ENCODE measurements at regions not wholly inside any gene's neighbourhood (a gene's known extent, or its start where the extent isn't known, plus 50 kb on each side); places are given as distances from the start of the nearest gene placed in this dataset.
A peak's percentile ranks its signal among the peaks of the same experiment; 100 is the strongest.

- DNase-seq (ENCODE audit: low read depth, low spot score): no peak
Measured at GRCh38 chr2:129058981-129059380, 740.3 kb upstream of the HS6ST1 start.

GRCh38 chr2:129059476-129059875 is 740.8 kb upstream of the HS6ST1 start:
- DNase-seq (ENCODE audit: low read depth, low spot score): peak; percentile 47

- peak; percentile 86 for DNase-seq (ENCODE audit: low read depth, low spot score)
Measured at GRCh38 chr2:129061069-129061768, 742.6 kb upstream of the HS6ST1 start.

- DNase-seq (ENCODE audit: low read depth, low spot score): no peak
Measured at GRCh38 chr2:129061769-129062121, 743.1 kb upstream of the HS6ST1 start.

- DNase-seq (ENCODE audit: low read depth, low spot score): peak; percentile 39
Measured at GRCh38 chr2:129062146-129062912, 743.7 kb upstream of the HS6ST1 start.

- DNase-seq (ENCODE audit: low read depth, low spot score): no peak
Measured at GRCh38 chr2:129067070-129067469, 748.4 kb upstream of the HS6ST1 start.

- no peak for DNase-seq (ENCODE audit: low read depth, low spot score)
Measured at GRCh38 chr2:129067953-129068352, 749.3 kb upstream of the HS6ST1 start.

GRCh38 chr2:129068543-129068942 is 749.9 kb upstream of the HS6ST1 start:
- DNase-seq (ENCODE audit: low read depth, low spot score): no peak

- no peak for DNase-seq (ENCODE audit: low read depth, low spot score)
Measured at GRCh38 chr2:129069875-129070594, 751.4 kb upstream of the HS6ST1 start.

GRCh38 chr2:129070663-129071062 is 752.0 kb upstream of the HS6ST1 start:
- no peak for DNase-seq (ENCODE audit: low read depth, low spot score)

- no peak for DNase-seq (ENCODE audit: low read depth, low spot score)
Measured at GRCh38 chr2:129071531-129071930, 752.9 kb upstream of the HS6ST1 start.

GRCh38 chr2:129074298-129074920 is 755.7 kb upstream of the HS6ST1 start:
- no peak for DNase-seq (ENCODE audit: low read depth, low spot score)

- no peak for DNase-seq (ENCODE audit: low read depth, low spot score)
Measured at GRCh38 chr2:129078548-129078947, 759.9 kb upstream of the HS6ST1 start.

GRCh38 chr2:129080715-129081476 is 762.2 kb upstream of the HS6ST1 start:
- DNase-seq (ENCODE audit: low read depth, low spot score): peak; percentile 39

GRCh38 chr2:129085386-129085785 is 766.7 kb upstream of the HS6ST1 start:
- no peak for DNase-seq (ENCODE audit: low read depth, low spot score)

GRCh38 chr2:129087133-129087813 is 768.6 kb upstream of the HS6ST1 start:
- peak; percentile 28 for DNase-seq (ENCODE audit: low read depth, low spot score)

- no peak for DNase-seq (ENCODE audit: low read depth, low spot score)
Measured at GRCh38 chr2:129091620-129092019, 773.0 kb upstream of the HS6ST1 start.

- no peak for DNase-seq (ENCODE audit: low read depth, low spot score)
Measured at GRCh38 chr2:129092956-129093355, 774.3 kb upstream of the HS6ST1 start.

GRCh38 chr2:129101186-129101585 is 782.5 kb upstream of the HS6ST1 start:
- DNase-seq (ENCODE audit: low read depth, low spot score): no peak

GRCh38 chr2:129103936-129104878 is 785.5 kb upstream of the HS6ST1 start:
- DNase-seq (ENCODE audit: low read depth, low spot score): no peak

All from astrocyte of the hippocampus (primary cell).